GM13976 (cell line): ENCODE measurements at regions not wholly inside any gene's neighbourhood (a gene's known extent, or its start where the extent isn't known, plus 50 kb on each side); places are given as distances from the start of the nearest gene placed in this dataset.

Source experiments
- DNase-seq: peaks from one replicate; pipeline ENCODE4 v3.0.0; 2012; ENCODE audit warnings: low spot score
- in situ Hi-C: fragments of 300-500 bp; cut with MboI; formaldehyde crosslinking; loops from one replicate; pipeline ENCODE4 v1.12.0; 2022; ENCODE audit warnings: low sequenced_read_pairs, mixed read lengths, inconsistent platforms; ENCODE audit not compliant: unreplicated experiment
- TF ChIP-seq, protein P1 (sequence below): IDR thresholded peaks from 2 replicates; pipeline ENCODE4 v1.5.1; 2012; ENCODE audit warnings: borderline replicate concordance, mild to moderate bottlenecking; ENCODE audit not compliant: insufficient read depth; ENCODE audit errors: extremely low read depth, missing control alignments, control extremely low read depth

- in situ Hi-C loops, result no loop called here
- DNase-seq, result no peak
- TF ChIP-seq, protein P1, sequence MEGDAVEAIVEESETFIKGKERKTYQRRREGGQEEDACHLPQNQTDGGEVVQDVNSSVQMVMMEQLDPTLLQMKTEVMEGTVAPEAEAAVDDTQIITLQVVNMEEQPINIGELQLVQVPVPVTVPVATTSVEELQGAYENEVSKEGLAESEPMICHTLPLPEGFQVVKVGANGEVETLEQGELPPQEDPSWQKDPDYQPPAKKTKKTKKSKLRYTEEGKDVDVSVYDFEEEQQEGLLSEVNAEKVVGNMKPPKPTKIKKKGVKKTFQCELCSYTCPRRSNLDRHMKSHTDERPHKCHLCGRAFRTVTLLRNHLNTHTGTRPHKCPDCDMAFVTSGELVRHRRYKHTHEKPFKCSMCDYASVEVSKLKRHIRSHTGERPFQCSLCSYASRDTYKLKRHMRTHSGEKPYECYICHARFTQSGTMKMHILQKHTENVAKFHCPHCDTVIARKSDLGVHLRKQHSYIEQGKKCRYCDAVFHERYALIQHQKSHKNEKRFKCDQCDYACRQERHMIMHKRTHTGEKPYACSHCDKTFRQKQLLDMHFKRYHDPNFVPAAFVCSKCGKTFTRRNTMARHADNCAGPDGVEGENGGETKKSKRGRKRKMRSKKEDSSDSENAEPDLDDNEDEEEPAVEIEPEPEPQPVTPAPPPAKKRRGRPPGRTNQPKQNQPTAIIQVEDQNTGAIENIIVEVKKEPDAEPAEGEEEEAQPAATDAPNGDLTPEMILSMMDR, result no peak
These were observed 67.5 kb upstream of the INSIG1 start for GRCh38 chr7:155230169-155230593.

DNA sequence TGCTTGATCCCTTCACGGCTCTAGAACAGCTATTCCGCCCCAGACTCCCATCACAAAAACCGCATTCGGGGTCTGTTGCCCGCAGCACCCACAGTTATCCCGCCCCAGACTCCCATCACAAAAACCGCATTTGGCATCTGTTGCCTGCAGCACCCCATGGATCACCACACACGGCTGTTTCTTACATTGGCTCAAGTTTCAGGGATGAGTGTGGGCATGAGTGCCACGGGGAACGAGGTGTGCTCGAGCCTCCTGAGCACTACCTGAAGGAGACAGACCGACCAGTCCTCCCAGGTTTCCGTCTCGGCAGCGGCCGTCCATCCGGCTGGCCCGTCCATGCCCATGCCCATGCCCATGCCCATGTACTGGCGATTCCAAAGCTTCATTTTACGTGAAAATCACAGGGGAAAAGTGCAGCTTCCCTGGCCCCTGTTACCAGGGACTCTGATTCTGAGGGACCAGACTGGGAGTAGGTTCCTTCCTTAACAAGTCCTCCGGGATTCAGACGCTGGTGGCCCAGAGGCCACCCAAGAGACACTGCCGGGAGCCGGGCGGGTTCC lies 66.4 kb upstream of the INSIG1 start:
- in situ Hi-C loops, result no loop called here
- TF ChIP-seq, protein P1, result no peak

DNA sequence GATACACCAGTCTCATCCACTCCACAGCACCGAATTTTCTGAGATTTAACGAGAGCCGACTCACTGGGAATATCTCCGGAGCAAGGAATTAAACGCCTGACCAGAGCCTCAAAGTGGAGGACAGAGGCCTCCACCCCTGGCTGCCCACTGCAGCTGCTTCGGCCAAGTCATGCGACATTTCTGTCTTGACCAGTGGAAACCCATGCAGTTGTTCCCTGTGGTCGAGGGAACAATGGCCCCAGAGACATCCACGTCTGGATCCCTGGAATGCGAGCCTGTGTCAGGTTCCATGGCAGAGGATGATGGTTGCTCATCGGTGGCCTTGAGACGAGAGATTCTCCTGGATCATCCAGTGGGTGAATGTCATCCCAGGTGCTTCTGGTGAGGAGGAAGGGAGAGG lies 65.7 kb upstream of the INSIG1 start:
- no peak for DNase-seq
- in situ Hi-C loops, result no loop called here
- TF ChIP-seq, protein P1, result no peak

More for the DNA sequence above, 66.4 kb upstream of the INSIG1 start:
- no peak for DNase-seq

DNA sequence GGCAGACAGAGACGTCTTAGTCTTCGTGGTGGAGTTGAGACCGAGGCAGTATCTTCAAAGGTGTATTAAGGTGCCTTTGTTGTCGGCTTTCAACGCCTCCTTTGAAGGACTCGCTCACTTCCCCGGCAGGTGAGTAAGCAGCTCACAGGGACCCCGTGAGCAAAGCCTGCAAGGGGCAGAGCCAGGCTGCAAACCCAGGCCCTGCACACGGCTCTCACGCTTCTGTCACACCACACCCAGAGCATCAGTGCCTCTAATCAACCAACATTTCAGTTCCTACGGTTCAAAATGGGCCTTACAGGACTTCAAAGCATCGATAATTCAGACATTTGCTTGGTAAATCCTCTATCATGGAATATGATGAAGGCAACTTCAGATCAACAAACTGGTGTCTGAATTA lies 64.8 kb upstream of the INSIG1 start:
- in situ Hi-C loops, result no loop called here
- DNase-seq, result no peak
- TF ChIP-seq, protein P1, result no peak

GRCh38 chr7:155233311-155234157 lies 64.1 kb upstream of the INSIG1 start:
- TF ChIP-seq, protein P1, result no peak
- in situ Hi-C loops, result no loop called here
- DNase-seq, result no peak

DNA sequence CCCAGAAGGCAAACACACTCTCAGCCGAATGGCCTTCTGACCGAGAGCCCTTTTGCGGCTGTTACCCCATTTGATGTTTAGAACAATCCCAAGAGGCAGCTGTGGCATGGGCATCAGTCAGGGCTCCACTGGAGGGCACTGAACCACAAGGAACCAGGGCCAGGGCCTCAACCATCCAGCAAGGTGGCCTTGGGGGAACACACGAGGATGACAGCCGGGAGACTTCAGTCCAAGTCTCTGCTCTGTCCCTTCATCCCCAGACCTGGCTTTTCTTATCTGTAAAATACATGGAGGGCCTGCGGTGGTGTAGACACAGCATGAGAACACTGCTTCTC lies 63.6 kb upstream of the INSIG1 start:
- in situ Hi-C loops, result no loop called here
- TF ChIP-seq, protein P1, result no peak
- DNase-seq, result no peak
